ENCODE measurements at regions not wholly inside any gene's neighbourhood (a gene's known extent, or its start where the extent isn't known, plus 50 kb on each side); places are given as distances from the start of the nearest gene placed in this dataset.

DNA sequence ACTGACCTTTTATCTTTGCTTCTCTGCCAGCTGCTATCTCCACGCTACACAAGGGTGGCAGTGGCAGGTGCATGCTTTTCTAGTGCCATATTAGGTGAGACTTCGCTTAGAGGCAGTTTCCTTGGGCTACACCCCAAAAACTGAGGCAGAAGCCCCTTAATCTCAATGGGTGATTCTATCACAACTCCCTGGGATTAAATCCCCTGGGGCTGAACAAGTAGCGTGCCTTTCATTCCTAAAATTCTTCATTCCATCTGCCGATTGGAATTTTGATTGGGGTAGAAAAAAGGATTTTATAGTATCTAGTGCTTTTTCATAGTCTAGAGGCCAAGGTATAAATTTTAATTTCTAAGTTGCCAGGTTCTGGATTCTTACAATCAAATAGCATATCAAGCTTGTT lies 1040.5 kb upstream of the ACVR2A start:
- H3K36me3 ChIP-seq = no peaks in the 10 kb centered on the region
- no peaks in the 10 kb centered on the region for H3K9me3 ChIP-seq
- TF ChIP-seq, protein P1, sequence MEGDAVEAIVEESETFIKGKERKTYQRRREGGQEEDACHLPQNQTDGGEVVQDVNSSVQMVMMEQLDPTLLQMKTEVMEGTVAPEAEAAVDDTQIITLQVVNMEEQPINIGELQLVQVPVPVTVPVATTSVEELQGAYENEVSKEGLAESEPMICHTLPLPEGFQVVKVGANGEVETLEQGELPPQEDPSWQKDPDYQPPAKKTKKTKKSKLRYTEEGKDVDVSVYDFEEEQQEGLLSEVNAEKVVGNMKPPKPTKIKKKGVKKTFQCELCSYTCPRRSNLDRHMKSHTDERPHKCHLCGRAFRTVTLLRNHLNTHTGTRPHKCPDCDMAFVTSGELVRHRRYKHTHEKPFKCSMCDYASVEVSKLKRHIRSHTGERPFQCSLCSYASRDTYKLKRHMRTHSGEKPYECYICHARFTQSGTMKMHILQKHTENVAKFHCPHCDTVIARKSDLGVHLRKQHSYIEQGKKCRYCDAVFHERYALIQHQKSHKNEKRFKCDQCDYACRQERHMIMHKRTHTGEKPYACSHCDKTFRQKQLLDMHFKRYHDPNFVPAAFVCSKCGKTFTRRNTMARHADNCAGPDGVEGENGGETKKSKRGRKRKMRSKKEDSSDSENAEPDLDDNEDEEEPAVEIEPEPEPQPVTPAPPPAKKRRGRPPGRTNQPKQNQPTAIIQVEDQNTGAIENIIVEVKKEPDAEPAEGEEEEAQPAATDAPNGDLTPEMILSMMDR (IDR thresholded peaks at IDR 0.05) = no peak
- no peaks in the 10 kb centered on the region for H3K27me3 ChIP-seq
- H3K4me3 ChIP-seq (ENCODE audit: low read depth in 1 of 2, low read length in 1 of 2) = no peak overlapping the region
- H3K27ac ChIP-seq = no peak overlapping the region
- no peaks in the 10 kb centered on the region for H3K4me1 ChIP-seq (ENCODE audit: control insufficient read depth in 1 of 2, insufficient read depth in 1 of 2, low read depth in 1 of 2, low read length in 1 of 2)

GRCh38 chr2:146801886-146802285 lies 1042.9 kb upstream of the ACVR2A start:
- no peak overlapping the region for H3K27ac ChIP-seq
- TF ChIP-seq, protein P1 (IDR thresholded peaks at IDR 0.05) = no peak
- H3K27me3 ChIP-seq = no peaks in the 10 kb centered on the region
- H3K4me3 ChIP-seq (ENCODE audit: low read depth in 1 of 2, low read length in 1 of 2) = no peak overlapping the region
- H3K36me3 ChIP-seq = no peaks in the 10 kb centered on the region
- no peaks in the 10 kb centered on the region for H3K9me3 ChIP-seq
- H3K4me1 ChIP-seq (ENCODE audit: control insufficient read depth in 1 of 2, insufficient read depth in 1 of 2, low read depth in 1 of 2, low read length in 1 of 2) = no peaks in the 10 kb centered on the region

DNA sequence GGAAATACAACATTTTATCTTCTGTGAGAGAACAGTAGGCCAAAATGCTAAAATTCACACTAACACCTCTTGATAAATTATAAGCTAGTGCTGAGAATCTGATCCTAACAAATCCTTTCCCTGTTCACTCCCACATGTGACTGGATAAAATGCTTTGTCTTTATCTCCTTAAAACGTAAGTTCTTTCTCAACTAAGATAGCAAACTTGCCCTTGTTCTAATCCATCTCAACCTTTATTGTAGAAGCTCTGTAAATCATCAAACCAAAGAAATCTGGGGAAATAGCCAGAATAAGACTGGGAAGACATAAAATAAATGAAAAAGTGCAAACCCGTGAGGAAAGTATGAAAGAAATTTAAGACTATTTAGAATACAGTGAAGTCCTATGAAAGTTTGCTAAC lies 1058.4 kb upstream of the ACVR2A start:
- no peaks in the 10 kb centered on the region for H3K4me1 ChIP-seq (ENCODE audit: control insufficient read depth in 1 of 2, insufficient read depth in 1 of 2, low read depth in 1 of 2, low read length in 1 of 2)
- H3K4me3 ChIP-seq (ENCODE audit: low read depth in 1 of 2, low read length in 1 of 2) = no peak overlapping the region
- no peak overlapping the region for H3K27ac ChIP-seq
- no peaks in the 10 kb centered on the region for H3K36me3 ChIP-seq
- H3K9me3 ChIP-seq = no peaks in the 10 kb centered on the region
- TF ChIP-seq, protein P1 (IDR thresholded peaks at IDR 0.05) = no peak
- no peaks in the 10 kb centered on the region for H3K27me3 ChIP-seq

DNA sequence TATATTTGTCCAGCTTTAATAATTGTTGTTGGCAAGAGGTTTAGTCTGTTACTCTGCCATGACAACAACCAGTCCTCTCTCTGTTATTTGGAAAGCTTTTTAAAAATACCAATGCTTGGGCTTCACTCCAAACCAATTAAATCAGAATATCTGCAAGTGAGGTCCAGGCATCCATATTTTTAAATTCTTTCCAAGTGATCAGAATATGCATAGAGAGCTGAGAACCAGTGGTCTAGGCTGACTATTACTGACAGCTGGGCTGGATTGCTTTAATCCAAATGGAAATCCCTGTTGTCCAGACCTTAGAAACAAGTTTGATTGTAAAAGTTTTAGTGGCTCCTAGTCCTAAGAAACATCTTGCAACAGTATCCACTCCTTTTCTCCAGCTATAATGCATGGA lies 1059.7 kb upstream of the ACVR2A start:
- Histone ChIP-seq H3K36me3 (no peaks in the 10 kb centered on the region), H3K4me1 (ENCODE audit: control insufficient read depth in 1 of 2, insufficient read depth in 1 of 2, low read depth in 1 of 2, low read length in 1 of 2) (no peaks in the 10 kb centered on the region), H3K4me3 (ENCODE audit: low read depth in 1 of 2, low read length in 1 of 2) (no peak overlapping the region), H3K27me3 (no peaks in the 10 kb centered on the region), H3K9me3 (no peaks in the 10 kb centered on the region), H3K27ac (no peak overlapping the region)
- TF ChIP-seq, protein P1 (IDR thresholded peaks at IDR 0.05) = no peak

GRCh38 chr2:146784602-146785001 lies 1060.2 kb upstream of the ACVR2A start:
- Histone ChIP-seq H3K4me1 (ENCODE audit: control insufficient read depth in 1 of 2, insufficient read depth in 1 of 2, low read depth in 1 of 2, low read length in 1 of 2) (no peaks in the 10 kb centered on the region), H3K27ac (no peak overlapping the region), H3K27me3 (no peaks in the 10 kb centered on the region), H3K9me3 (no peaks in the 10 kb centered on the region), H3K36me3 (no peaks in the 10 kb centered on the region), H3K4me3 (ENCODE audit: low read depth in 1 of 2, low read length in 1 of 2) (no peak overlapping the region)
- TF ChIP-seq, protein P1 (IDR thresholded peaks at IDR 0.05) = no peak

GRCh38 chr2:146777181-146777580 lies 1067.6 kb upstream of the ACVR2A start:
- H3K27ac ChIP-seq = no peak overlapping the region
- no peaks in the 10 kb centered on the region for H3K9me3 ChIP-seq
- no peaks in the 10 kb centered on the region for H3K36me3 ChIP-seq
- H3K4me1 ChIP-seq (ENCODE audit: control insufficient read depth in 1 of 2, insufficient read depth in 1 of 2, low read depth in 1 of 2, low read length in 1 of 2) = no peaks in the 10 kb centered on the region
- H3K27me3 ChIP-seq = no peaks in the 10 kb centered on the region
- H3K4me3 ChIP-seq (ENCODE audit: low read depth in 1 of 2, low read length in 1 of 2) = no peak overlapping the region
- TF ChIP-seq, protein P1 (IDR thresholded peaks at IDR 0.05) = no peak

Data from neutrophil (primary cell).